MM.1S (cell line): ENCODE measurements at regions not wholly inside any gene's neighbourhood (a gene's known extent, or its start where the extent isn't known, plus 50 kb on each side); places are given as distances from the start of the nearest gene placed in this dataset.

Experiments
- DNase-seq: peaks from one replicate; pipeline ENCODE4 v3.0.0-alpha.2; 2015
- H2AFZ ChIP-seq: fragments of 300-600 bp; sonication (generic); 2 replicates; pipeline ENCODE4 v1.6.0; 2016; ENCODE audit warnings: antibody characterized with exemption, low read length
- H3F3A ChIP-seq: fragments of 300-600 bp; sonication (generic); 2 replicates; pipeline ENCODE4 v1.6.1; 2016; ENCODE audit warnings: mild to moderate bottlenecking, antibody characterized with exemption, low read length, moderate library complexity, mixed read lengths; ENCODE audit not compliant: insufficient read depth
- H3K27ac ChIP-seq: fragments of 300-600 bp; sonication (generic); 2 replicates; pipeline ENCODE4 v1.5.1; 2016; ENCODE audit warnings: mild to moderate bottlenecking, low read length
- H3K27me3 ChIP-seq: fragments of 300-600 bp; sonication (generic); replicated peaks from 2 replicates; pipeline ENCODE4 v1.6.0; 2016; ENCODE audit warnings: low read length; ENCODE audit not compliant: insufficient read depth
- H3K36me3 ChIP-seq: fragments of 300-600 bp; sonication (generic); replicated peaks from 2 replicates; pipeline ENCODE4 v1.6.1; 2016; ENCODE audit warnings: mild to moderate bottlenecking, low read length, mixed read lengths; ENCODE audit not compliant: insufficient read depth
- H3K4me1 ChIP-seq: fragments of 300-600 bp; sonication (generic); 2 replicates; pipeline ENCODE4 v1.6.1; 2016; ENCODE audit warnings: low read length, mixed read lengths
- H3K4me2 ChIP-seq: fragments of 300-600 bp; sonication (generic); 2 replicates; pipeline ENCODE4 v1.6.0; 2016; ENCODE audit warnings: low read depth, low read length
- H3K4me3 ChIP-seq: fragments of 300-600 bp; sonication (generic); 2 replicates; pipeline ENCODE4 v1.5.1; 2016; ENCODE audit warnings: low read length, mixed read lengths
- H3K79me2 ChIP-seq: fragments of 300-600 bp; sonication (generic); 2 replicates; pipeline ENCODE4 v1.6.1; 2016; ENCODE audit warnings: mixed run types, low read length, mixed read lengths
- H3K9ac ChIP-seq: fragments of 300-600 bp; sonication (generic); 2 replicates; pipeline ENCODE4 v1.6.1; 2016; ENCODE audit warnings: low read length, mixed read lengths
- H3K9me2 ChIP-seq: fragments of 300-600 bp; sonication (generic); replicated peaks from 2 replicates; pipeline ENCODE4 v1.6.1; 2016; ENCODE audit warnings: mild to moderate bottlenecking, low read length, mixed read lengths; ENCODE audit not compliant: insufficient read depth
- H3K9me3 ChIP-seq: fragments of 300-600 bp; sonication (generic); replicated peaks from 2 replicates; pipeline ENCODE4 v1.6.1; 2016; ENCODE audit warnings: mild to moderate bottlenecking, low read length, mixed read lengths; ENCODE audit not compliant: insufficient read depth
- H4K20me1 ChIP-seq: fragments of 300-600 bp; sonication (generic); 2 replicates; pipeline ENCODE4 v1.6.1; 2016; ENCODE audit warnings: mild to moderate bottlenecking, low read length, moderate library complexity, mixed read lengths; ENCODE audit not compliant: insufficient read depth
- EZH2 ChIP-seq: fragments of 300-600 bp; sonication (generic); optimal IDR thresholded peaks from 2 replicates; pipeline ENCODE3; 2017; ENCODE audit warnings: low read depth, mild to moderate bottlenecking, antibody characterized with exemption, low read length, mixed read lengths
- EZH2phosphoT487 ChIP-seq: fragments of 300-600 bp; sonication (generic); IDR thresholded peaks from 2 replicates; pipeline ENCODE4 v1.6.1; 2018; ENCODE audit warnings: antibody characterized with exemption, low read length
- TF ChIP-seq, protein P1 (sequence below): fragments of 300-600 bp; sonication (generic); IDR thresholded peaks from 2 replicates; pipeline ENCODE4 v1.5.1; 2016; ENCODE audit warnings: antibody characterized with exemption, low read length, mixed read lengths

DNA sequence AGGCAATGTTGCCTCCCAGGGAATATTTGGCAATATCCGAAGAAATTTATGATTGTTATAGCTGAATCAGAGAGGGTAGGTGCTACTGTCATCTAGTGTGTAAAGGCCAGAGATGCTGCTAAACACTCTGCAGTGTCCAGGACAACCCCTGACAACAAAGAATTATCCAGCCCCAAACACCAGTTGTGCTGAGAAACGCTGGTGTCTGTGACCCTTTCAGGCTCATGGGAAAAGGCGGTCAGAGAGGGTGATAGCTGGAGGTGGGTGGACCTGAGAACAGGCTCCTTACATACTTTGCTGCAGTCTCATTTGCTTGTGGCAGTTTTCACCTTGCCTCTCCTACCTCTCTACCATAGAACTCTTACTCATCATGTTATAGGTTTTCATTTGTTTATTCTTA lies 295.3 kb upstream of the DMRT1 start:
- Histone ChIP-seq H3K9me2 (no peaks in the 10 kb centered on the region), H3K9ac (no peak overlapping the region), H3K4me1 (no peaks in the 10 kb centered on the region), H3K4me3 (no peak overlapping the region), H3K27me3 (no peaks in the 10 kb centered on the region), H2AFZ (no peak overlapping the region), H3K79me2 (peaks cover 2% of the 10 kb centered on the region; the same call in 1 of the 2 replicates), H3F3A (no peaks in the 10 kb centered on the region), H3K36me3 (no peaks in the 10 kb centered on the region), H3K9me3 (no peaks in the 10 kb centered on the region), H4K20me1 (no peaks in the 10 kb centered on the region), H3K27ac (no peak overlapping the region), H3K4me2 (no peak overlapping the region)
- no peak for DNase-seq
- no peak for TF ChIP-seq EZH2
- TF ChIP-seq, protein P1, sequence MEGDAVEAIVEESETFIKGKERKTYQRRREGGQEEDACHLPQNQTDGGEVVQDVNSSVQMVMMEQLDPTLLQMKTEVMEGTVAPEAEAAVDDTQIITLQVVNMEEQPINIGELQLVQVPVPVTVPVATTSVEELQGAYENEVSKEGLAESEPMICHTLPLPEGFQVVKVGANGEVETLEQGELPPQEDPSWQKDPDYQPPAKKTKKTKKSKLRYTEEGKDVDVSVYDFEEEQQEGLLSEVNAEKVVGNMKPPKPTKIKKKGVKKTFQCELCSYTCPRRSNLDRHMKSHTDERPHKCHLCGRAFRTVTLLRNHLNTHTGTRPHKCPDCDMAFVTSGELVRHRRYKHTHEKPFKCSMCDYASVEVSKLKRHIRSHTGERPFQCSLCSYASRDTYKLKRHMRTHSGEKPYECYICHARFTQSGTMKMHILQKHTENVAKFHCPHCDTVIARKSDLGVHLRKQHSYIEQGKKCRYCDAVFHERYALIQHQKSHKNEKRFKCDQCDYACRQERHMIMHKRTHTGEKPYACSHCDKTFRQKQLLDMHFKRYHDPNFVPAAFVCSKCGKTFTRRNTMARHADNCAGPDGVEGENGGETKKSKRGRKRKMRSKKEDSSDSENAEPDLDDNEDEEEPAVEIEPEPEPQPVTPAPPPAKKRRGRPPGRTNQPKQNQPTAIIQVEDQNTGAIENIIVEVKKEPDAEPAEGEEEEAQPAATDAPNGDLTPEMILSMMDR, result no peak
- no peak for TF ChIP-seq EZH2phosphoT487

DNA sequence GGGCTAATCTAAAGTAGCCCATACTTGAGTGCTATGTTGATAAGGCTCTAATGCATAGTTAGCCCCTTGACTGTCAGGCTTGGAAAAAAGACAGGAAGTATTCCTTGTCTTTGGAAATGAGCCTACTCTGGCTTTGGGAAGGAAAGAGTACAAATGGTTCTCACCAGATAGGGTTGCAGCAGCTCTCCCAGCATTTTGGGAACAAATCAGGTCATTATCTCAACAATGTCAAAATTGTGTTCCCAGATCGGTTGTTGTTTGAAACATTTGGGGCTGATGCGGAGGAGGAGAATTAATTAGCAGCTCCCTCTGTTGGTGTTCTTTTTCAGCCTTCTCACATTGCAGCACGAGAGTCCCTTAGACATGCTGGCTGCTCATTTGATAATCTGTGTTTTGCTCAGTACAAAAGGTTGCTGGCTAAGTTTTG lies 294.7 kb upstream of the DMRT1 start:
- Histone ChIP-seq H3K9me3 (no peaks in the 10 kb centered on the region), H3K9me2 (no peaks in the 10 kb centered on the region), H3K9ac (no peak overlapping the region), H4K20me1 (no peaks in the 10 kb centered on the region), H3K79me2 (peaks cover 2% of the 10 kb centered on the region; the same call in 1 of the 2 replicates), H2AFZ (no peak overlapping the region), H3K4me3 (no peak overlapping the region), H3K27me3 (no peaks in the 10 kb centered on the region), H3K27ac (no peak overlapping the region), H3K36me3 (no peaks in the 10 kb centered on the region), H3K4me1 (no peaks in the 10 kb centered on the region), H3K4me2 (no peak overlapping the region), H3F3A (no peaks in the 10 kb centered on the region)
- DNase-seq, result no peak
- no peak for TF ChIP-seq EZH2phosphoT487
- TF ChIP-seq, protein P1, result peak; percentile 4; the same call in 1 of the 2 replicates

DNA sequence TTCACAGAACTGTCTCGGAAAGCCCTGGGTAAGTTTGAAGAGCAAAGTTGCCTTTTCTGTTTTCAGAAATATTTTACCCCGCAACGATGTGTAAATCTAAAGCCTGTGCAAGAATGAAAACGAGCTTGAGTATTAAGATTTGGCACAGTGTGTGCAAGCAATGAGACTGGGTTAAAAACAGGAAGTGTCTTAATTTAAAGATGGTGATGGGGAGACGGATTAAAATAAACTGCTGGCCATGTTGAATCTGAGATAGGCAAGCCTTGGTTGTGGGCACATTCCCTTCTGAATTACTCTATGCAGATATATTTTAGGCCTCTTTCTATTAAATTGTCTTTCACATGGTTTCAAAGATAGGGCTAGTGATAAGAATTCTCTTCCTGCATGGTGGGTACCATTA lies 294.2 kb upstream of the DMRT1 start:
- no peaks in the 10 kb centered on the region for H3K27me3 ChIP-seq
- no peak for DNase-seq
- H3K36me3 ChIP-seq, result no peaks in the 10 kb centered on the region
- H4K20me1 ChIP-seq, result no peaks in the 10 kb centered on the region
- H2AFZ ChIP-seq, result no peak overlapping the region
- no peak overlapping the region for H3K4me2 ChIP-seq
- TF ChIP-seq EZH2phosphoT487 (no peak), EZH2 (no peak)
- TF ChIP-seq, protein P1, result no peak
- H3K4me1 ChIP-seq, result no peaks in the 10 kb centered on the region
- H3K9me3 ChIP-seq, result no peaks in the 10 kb centered on the region
- H3K4me3 ChIP-seq, result no peak overlapping the region
- H3K79me2 ChIP-seq, result peaks cover 2% of the 10 kb centered on the region; the same call in 1 of the 2 replicates
- H3K9me2 ChIP-seq, result no peaks in the 10 kb centered on the region
- H3K27ac ChIP-seq, result no peak overlapping the region
- H3F3A ChIP-seq, result no peaks in the 10 kb centered on the region
- H3K9ac ChIP-seq, result no peak overlapping the region
